NCI-H2081 (cell line): ENCODE measurements at regions not wholly inside any gene's neighbourhood (a gene's known extent, or its start where the extent isn't known, plus 50 kb on each side); places are given as distances from the start of the nearest gene placed in this dataset.
"Not testable (repeated sequence)": the region's sequence is repeated elsewhere in the genome, so short reads cannot be mapped to it uniquely, and the experiment has no call there.

Experiments
- DNase-seq, 2 experiments: peaks; one replicate each; lab custom pipeline; 2025; lab: John Stamatoyannopoulos, UW

DNA sequence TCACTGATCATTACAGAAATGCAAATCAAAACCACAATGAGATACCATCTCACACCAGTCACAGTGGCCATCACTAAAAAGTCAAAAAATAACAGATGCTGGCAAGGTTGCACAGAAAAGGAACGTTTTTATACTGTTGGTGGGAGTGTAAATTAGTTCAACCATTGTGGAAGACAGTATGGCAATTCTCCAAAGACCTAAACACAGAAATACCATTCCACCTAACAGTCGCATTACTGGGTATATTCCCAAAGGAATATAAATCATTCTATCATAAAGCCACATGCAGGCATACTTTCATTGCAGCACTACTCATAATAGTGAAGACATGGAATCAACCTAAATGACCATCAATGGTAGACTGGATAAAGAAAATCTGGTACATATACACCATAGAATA lies 83.2 kb upstream of the ARID5B start:
- not testable (repeated sequence) for DNase-seq

- DNase-seq: no peak
Measured at GRCh38 chr10:61819208-61819607, 82.3 kb upstream of the ARID5B start.

- DNase-seq: no peak
Measured at GRCh38 chr10:61821153-61821552, 80.3 kb upstream of the ARID5B start.

- no peak for DNase-seq
Measured at GRCh38 chr10:61821693-61822092, 79.8 kb upstream of the ARID5B start.

DNA sequence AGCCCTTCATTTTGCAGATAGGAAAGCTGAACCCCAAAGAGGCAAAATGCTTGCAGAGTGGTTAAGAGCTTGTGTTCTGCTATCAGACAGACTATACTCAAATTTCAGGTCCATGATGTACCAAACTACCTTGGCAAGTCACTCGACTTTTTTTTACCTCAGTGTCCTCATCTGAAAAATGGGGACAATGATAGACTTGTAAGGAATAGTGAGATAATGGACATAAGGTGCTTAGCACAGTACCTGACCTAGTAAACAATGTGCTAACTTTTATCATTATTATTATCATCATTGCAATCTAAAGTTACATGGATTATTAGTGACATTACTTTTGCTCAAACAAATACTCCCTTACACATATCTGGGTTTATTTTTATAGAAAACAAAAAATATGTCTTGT lies 79.4 kb upstream of the ARID5B start:
- DNase-seq: no peak

GRCh38 chr10:61822781-61823230 lies 78.7 kb upstream of the ARID5B start:
- DNase-seq: no peak

GRCh38 chr10:61825001-61825400 lies 76.5 kb upstream of the ARID5B start:
- DNase-seq: no peak

GRCh38 chr10:61825628-61826027 lies 75.9 kb upstream of the ARID5B start:
- DNase-seq: no peak

GRCh38 chr10:61828034-61828433 lies 73.5 kb upstream of the ARID5B start:
- no peak for DNase-seq

- DNase-seq: no peak
Measured at GRCh38 chr10:61828788-61829187, 72.7 kb upstream of the ARID5B start.

GRCh38 chr10:61830072-61830845 lies 71.2 kb upstream of the ARID5B start:
- DNase-seq: no peak

DNA sequence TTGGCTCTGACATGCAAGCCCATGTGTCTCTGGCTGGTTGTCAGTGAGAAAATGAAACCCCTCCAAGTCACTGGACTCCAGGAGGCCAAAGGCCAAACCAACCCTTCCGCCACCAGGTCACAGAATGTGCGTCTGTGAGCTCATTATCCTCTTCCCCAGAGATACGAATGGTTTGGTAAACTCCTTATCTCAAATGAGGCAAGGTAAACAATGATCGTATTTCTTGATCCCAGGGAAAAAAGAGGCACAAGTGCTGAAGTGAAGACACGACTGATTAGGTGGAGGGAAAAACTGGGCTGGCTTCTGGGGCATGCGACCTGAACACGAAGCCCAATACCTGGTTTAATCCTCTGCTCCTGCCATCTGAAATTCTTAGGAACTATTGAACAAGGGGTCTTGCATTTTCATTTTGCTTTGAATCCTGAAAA lies 70.6 kb upstream of the ARID5B start:
- DNase-seq: no peak

GRCh38 chr10:61832866-61833481 lies 68.5 kb upstream of the ARID5B start:
- DNase-seq: no peak

DNA sequence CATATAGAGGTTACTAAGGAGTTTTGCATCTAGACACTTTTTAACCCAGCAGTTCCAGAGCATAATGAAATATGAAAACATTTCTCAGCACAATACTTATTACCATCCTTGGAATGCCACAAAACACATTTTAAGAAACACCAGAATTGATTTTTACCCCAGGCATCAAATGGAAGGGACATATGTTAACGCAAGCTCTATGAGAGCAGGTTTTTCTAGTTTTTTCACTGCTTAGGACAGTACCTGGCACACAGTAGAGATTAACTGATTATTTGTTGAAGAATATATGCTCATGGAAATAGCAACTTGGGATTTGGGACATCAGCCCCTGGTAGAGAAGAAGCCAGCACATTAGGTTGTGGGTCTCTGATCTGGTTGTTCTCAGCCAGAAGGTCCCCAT lies 67.0 kb upstream of the ARID5B start:
- DNase-seq: no peak

- DNase-seq: peak in 1 of 2 experiments; percentile 30
Measured at GRCh38 chr10:61835069-61835945, 66.2 kb upstream of the ARID5B start.

GRCh38 chr10:61835946-61836887 lies 65.3 kb upstream of the ARID5B start:
- DNase-seq: peak in 1 of 2 experiments; percentile 14

DNA sequence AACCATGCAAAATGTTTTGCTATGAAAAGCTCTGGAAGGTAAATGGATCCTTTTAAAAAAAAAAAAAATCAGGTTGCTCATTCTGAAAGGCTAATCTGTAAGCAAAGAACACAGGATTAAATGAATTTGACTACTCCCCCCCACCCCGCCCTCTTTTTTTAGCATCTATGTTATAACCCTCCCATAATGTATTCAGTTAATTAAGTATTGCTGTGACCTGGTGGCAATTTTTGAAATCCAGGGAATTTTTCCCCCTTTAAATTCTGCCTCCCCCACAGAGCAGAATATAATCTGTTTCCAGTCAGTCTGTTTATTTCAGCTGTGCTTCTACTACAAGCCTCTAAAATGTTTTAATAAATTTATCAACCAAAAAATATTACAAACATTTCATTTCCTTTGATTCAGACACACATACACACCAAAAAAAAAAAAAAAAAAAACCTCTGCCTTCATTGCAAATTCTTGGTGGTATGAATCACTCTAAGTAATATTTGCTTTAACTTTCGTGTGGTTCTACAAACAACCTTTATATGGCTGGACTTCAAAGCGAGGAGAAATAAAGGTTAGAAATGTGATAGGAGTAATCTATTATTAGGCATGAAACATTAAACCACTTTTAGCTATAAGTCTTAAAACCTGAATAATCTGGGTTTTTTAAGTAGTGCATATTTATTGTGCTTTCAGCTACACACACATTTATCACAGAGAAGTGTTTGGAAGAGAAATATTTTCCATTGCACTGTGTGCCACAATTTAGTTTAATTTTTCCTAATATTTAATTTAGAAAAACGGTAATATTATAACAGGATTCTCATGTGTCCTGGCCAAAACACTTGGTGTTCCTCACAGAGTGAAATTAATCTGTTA lies 64.4 kb upstream of the ARID5B start:
- no peak for DNase-seq

- no peak for DNase-seq
Measured at GRCh38 chr10:61837755-61838171, 63.7 kb upstream of the ARID5B start.

DNA sequence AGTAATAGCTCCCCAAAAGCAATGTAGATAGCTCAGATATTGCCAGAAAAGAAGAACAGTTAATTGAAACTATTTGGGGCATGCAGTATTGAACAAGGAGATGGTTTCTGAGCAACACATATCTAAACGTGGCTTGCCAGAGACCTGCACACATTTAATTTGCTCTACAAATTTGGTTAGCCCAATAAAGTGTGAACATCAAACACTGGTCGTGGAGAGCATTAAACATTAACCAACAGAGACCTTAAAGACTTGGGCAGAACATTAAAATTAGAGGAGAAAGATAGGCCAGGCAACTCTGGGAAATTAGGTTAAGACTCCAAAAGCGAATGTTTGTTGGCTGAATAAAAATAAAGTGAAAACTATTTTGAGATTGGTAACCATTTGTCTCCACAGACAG lies 61.6 kb upstream of the ARID5B start:
- no peak for DNase-seq

DNA sequence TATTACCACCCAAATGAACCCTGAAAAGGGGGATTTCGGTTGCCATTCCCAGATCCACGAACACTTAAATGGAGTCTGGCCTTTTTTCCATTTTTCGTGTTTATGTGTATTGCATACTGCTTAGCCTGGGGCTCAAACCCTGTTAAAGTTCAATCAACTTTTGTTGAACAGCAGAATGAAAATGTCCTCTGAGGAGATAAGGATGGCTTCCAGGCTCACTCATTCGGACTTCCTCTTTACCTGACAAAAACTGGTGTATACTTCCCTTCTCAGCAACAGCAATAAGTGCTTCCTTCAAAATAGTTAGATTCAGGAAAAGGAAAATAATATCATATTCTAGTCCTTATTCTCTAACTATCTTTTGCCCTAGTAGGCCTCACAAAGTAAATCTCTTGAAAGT lies 61.1 kb upstream of the ARID5B start:
- DNase-seq: no peak
